WTC11 (cell line): ENCODE measurements at regions not wholly inside any gene's neighbourhood (a gene's known extent, or its start where the extent isn't known, plus 50 kb on each side); places are given as distances from the start of the nearest gene placed in this dataset.

Experiments used
- ATAC-seq: fragments of 200-7000 bp; cut with Tn5 transposase; 2 replicates; pipeline ENCODE4 v1.10.0; 2021; ENCODE audit warnings: mild to moderate bottlenecking, moderate library complexity
- CTCF ChIA-PET: fragments of 300-600 bp; sonication (Branson Sonifier 250); formaldehyde crosslinking; loops from one replicate; lab custom pipeline; 2021; ENCODE audit warnings: antibody characterized with exemption; lab: Charles Lee
- POLR2A ChIA-PET: fragments of 350-600 bp; sonication (Branson Sonifier 250); formaldehyde crosslinking; loops from one replicate; lab custom pipeline; 2021; ENCODE audit warnings: antibody characterized with exemption; lab: Charles Lee
- DNase-seq: peaks from one replicate; pipeline ENCODE4 v3.0.0; 2021; ENCODE audit warnings: low spot score
- H3K27ac Mint-ChIP-seq: 2 replicates; pipeline ENCODE4 v1.8.0; 2021; ENCODE audit warnings: mixed read lengths
- H3K27me3 Mint-ChIP-seq: 2 replicates; pipeline ENCODE4 v1.8.0; 2021; ENCODE audit warnings: low read depth, mild to moderate bottlenecking, moderate library complexity, mixed read lengths
- H3K36me3 Mint-ChIP-seq: 2 replicates; pipeline ENCODE4 v1.8.0; 2021; ENCODE audit warnings: mixed read lengths
- H3K4me1 Mint-ChIP-seq: 2 replicates; pipeline ENCODE4 v1.8.0; 2022; ENCODE audit warnings: mixed read lengths
- H3K4me3 Mint-ChIP-seq: 2 replicates; pipeline ENCODE4 v1.8.0; 2021; ENCODE audit warnings: mild to moderate bottlenecking, moderate library complexity, mixed read lengths
- H3K9me3 Mint-ChIP-seq: 2 replicates; pipeline ENCODE4 v1.8.0; 2021; ENCODE audit warnings: mixed read lengths
- AFF4 ChIP-seq: sonication (generic); formaldehyde crosslinking; IDR thresholded peaks from 2 replicates; pipeline ENCODE4 v1.8.1; 2023; ENCODE audit warnings: mild to moderate bottlenecking, missing genetic modification reagents, borderline replicate concordance
- ARID4B ChIP-seq: sonication (generic); formaldehyde crosslinking; IDR thresholded peaks from 2 replicates; pipeline ENCODE4 v1.8.0; 2023; ENCODE audit warnings: missing genetic modification reagents, mild to moderate bottlenecking, borderline replicate concordance
- E2F4 ChIP-seq: sonication (generic); formaldehyde crosslinking; IDR thresholded peaks from 2 replicates; pipeline ENCODE4 v1.8.1; 2022; ENCODE audit warnings: low read depth, mild to moderate bottlenecking, moderate library complexity, missing genetic modification reagents, borderline replicate concordance
- MAX ChIP-seq: sonication (generic); formaldehyde crosslinking; IDR thresholded peaks from 2 replicates; pipeline ENCODE4 v1.8.0; 2022; ENCODE audit warnings: mild to moderate bottlenecking, missing genetic modification reagents
- NR1H2 ChIP-seq: sonication (generic); formaldehyde crosslinking; IDR thresholded peaks from 2 replicates; pipeline ENCODE4 v1.9.0; 2021; ENCODE audit warnings: mild to moderate bottlenecking, moderate library complexity, missing genetic modification reagents
- OVOL2 ChIP-seq: fragments of 250-450 bp; sonication (Bioruptor Pico); IDR thresholded peaks from 2 replicates; pipeline ENCODE4 v1.9.0; 2021; ENCODE audit warnings: mild to moderate bottlenecking, borderline replicate concordance
- PRDM15 ChIP-seq: sonication (generic); formaldehyde crosslinking; IDR thresholded peaks from 2 replicates; pipeline ENCODE4 v1.8.0; 2022; ENCODE audit warnings: missing genetic modification reagents
- PRRX2 ChIP-seq: fragments of 250-450 bp; sonication (Bioruptor Pico); IDR thresholded peaks from 2 replicates; pipeline ENCODE4 v1.8.0; 2021; ENCODE audit warnings: mild to moderate bottlenecking
- STAT6 ChIP-seq: sonication (generic); formaldehyde crosslinking; conservative IDR thresholded peaks from 2 replicates; pipeline ENCODE4 v1.8.1; 2023; ENCODE audit warnings: mild to moderate bottlenecking, low read depth, missing genetic modification reagents, moderate library complexity
- TP53 ChIP-seq: sonication (generic); formaldehyde crosslinking; IDR thresholded peaks from 2 replicates; pipeline ENCODE4 v1.8.1; 2023; ENCODE audit warnings: mild to moderate bottlenecking, missing genetic modification reagents
- ZBTB21 ChIP-seq: sonication (generic); formaldehyde crosslinking; IDR thresholded peaks from 2 replicates; pipeline ENCODE4 v1.8.1; 2023; ENCODE audit warnings: mild to moderate bottlenecking, missing genetic modification reagents, borderline replicate concordance
- ZNF423 ChIP-seq: fragments of 250-450 bp; sonication (Bioruptor Pico); IDR thresholded peaks from 2 replicates; pipeline ENCODE4 v2.1.2; 2022; ENCODE audit warnings: mild to moderate bottlenecking, moderate library complexity
- ZNF671 ChIP-seq: fragments of 250-450 bp; sonication (Bioruptor Pico); IDR thresholded peaks from 2 replicates; pipeline ENCODE4 v1.8.0; 2021; ENCODE audit warnings: mild to moderate bottlenecking
- TF ChIP-seq, protein P1 (sequence below): sonication (generic); formaldehyde crosslinking; IDR thresholded peaks from 2 replicates; pipeline ENCODE4 v1.8.1; 2022; ENCODE audit warnings: missing genetic modification reagents, borderline replicate concordance

GRCh38 chr2:184037273-184037672, 561.1 kb upstream of the ZNF804A start:
- DNase-seq (no peak), ATAC-seq (no peak)
- no peak overlapping the region for H3K27ac Mint-ChIP-seq
- H3K4me1 Mint-ChIP-seq = no peaks in the 10 kb centered on the region
- TF ChIP-seq OVOL2 (CRISPR knock-in tag) (no peak), ZNF671 (CRISPR knock-in tag) (no peak), PRRX2 (no peak), STAT6 (no peak), ZBTB21 (CRISPR knock-in tag) (no peak), MAX (CRISPR knock-in tag) (no peak), E2F4 (CRISPR knock-in tag) (no peak), ARID4B (no peak), AFF4 (CRISPR knock-in tag) (no peak), PRDM15 (CRISPR knock-in tag) (no peak), NR1H2 (CRISPR knock-in tag) (no peak), TP53 (no peak), ZNF423 (no peak)
- TF ChIP-seq, protein P1, sequence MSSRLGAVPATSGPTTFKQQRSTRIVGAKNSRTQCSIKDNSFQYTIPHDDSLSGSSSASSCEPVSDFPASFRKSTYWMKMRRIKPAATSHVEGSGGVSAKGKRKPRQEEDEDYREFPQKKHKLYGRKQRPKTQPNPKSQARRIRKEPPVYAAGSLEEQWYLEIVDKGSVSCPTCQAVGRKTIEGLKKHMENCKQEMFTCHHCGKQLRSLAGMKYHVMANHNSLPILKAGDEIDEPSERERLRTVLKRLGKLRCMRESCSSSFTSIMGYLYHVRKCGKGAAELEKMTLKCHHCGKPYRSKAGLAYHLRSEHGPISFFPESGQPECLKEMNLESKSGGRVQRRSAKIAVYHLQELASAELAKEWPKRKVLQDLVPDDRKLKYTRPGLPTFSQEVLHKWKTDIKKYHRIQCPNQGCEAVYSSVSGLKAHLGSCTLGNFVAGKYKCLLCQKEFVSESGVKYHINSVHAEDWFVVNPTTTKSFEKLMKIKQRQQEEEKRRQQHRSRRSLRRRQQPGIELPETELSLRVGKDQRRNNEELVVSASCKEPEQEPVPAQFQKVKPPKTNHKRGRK = no peak
- H3K9me3 Mint-ChIP-seq = no peaks in the 10 kb centered on the region
- ChIA-PET POLR2A (no interaction called here), CTCF (no interaction called here)
- H3K4me3 Mint-ChIP-seq = no peak overlapping the region
- no peaks in the 10 kb centered on the region for H3K27me3 Mint-ChIP-seq
- no peaks in the 10 kb centered on the region for H3K36me3 Mint-ChIP-seq
